Astrocyte (in vitro differentiated cells and primary cell): ENCODE measurements at regions not wholly inside any gene's neighbourhood (a gene's known extent, or its start where the extent isn't known, plus 50 kb on each side); places are given as distances from the start of the nearest gene placed in this dataset.

Experiments used
- DNase-seq: peaks from one replicate; pipeline ENCODE4 v3.0.0-alpha.2; 2010; ENCODE audit warnings: low read depth
- FAIRE-seq: peaks from 2 replicates; lab custom pipeline; 2011; peaks lifted over from hg19 to GRCh38; lab: Jason Lieb, UNC
- H2AFZ ChIP-seq: 2 replicates; pipeline ENCODE4 v1.6.0; 2012; ENCODE audit warnings: low read depth, low read length, inconsistent platforms
- H3K27ac ChIP-seq: 2 replicates; pipeline ENCODE4 v1.5.1; 2011; ENCODE audit warnings: low read depth, low read length, inconsistent platforms
- H3K27me3 ChIP-seq: 2 replicates; pipeline ENCODE4 v1.6.0; 2011; ENCODE audit warnings: low read length, inconsistent platforms; ENCODE audit not compliant: insufficient read depth
- H3K36me3 ChIP-seq: 2 replicates; pipeline ENCODE4 v1.5.1; 2011; ENCODE audit warnings: low read length, inconsistent platforms; ENCODE audit not compliant: insufficient read depth
- H3K4me1 ChIP-seq: 2 replicates; pipeline ENCODE4 v1.5.1; 2011; ENCODE audit warnings: low read length, inconsistent platforms; ENCODE audit not compliant: insufficient read depth
- H3K4me2 ChIP-seq: 2 replicates; pipeline ENCODE4 v1.6.0; 2012; ENCODE audit warnings: low read length, inconsistent platforms
- H3K4me3 ChIP-seq: 2 replicates; pipeline ENCODE4 v1.5.1; 2011; ENCODE audit warnings: low read depth, mild to moderate bottlenecking, low read length, inconsistent platforms; ENCODE audit not compliant: insufficient read depth
- H3K79me2 ChIP-seq: 2 replicates; pipeline ENCODE4 v1.6.0; 2012; ENCODE audit warnings: mild to moderate bottlenecking, low read length, inconsistent platforms; ENCODE audit not compliant: insufficient read depth
- H3K9ac ChIP-seq: 2 replicates; pipeline ENCODE4 v1.6.0; 2012; ENCODE audit warnings: mild to moderate bottlenecking, low read length, inconsistent platforms
- H3K9me3 ChIP-seq: 2 replicates; pipeline ENCODE4 v1.5.1; 2012; ENCODE audit warnings: low read depth, mild to moderate bottlenecking, low read length, inconsistent platforms; ENCODE audit not compliant: insufficient read depth
- H4K20me1 ChIP-seq: 2 replicates; pipeline ENCODE4 v1.6.0; 2012; ENCODE audit warnings: low read length, inconsistent platforms; ENCODE audit not compliant: insufficient read depth
- H3K27ac Mint-ChIP-seq: one replicate; pipeline ENCODE4 v1.8.0; 2021; ENCODE audit warnings: mild to moderate bottlenecking, mixed read lengths; ENCODE audit not compliant: unreplicated experiment
- H3K27me3 Mint-ChIP-seq: one replicate; pipeline ENCODE4 v1.8.0; 2021; ENCODE audit warnings: low read depth, mixed read lengths; ENCODE audit not compliant: unreplicated experiment
- H3K36me3 Mint-ChIP-seq: one replicate; pipeline ENCODE4 v1.8.0; 2021; ENCODE audit warnings: low read depth, mixed read lengths; ENCODE audit not compliant: unreplicated experiment
- H3K4me1 Mint-ChIP-seq: one replicate; pipeline ENCODE4 v1.8.0; 2021; ENCODE audit warnings: low read depth, mixed read lengths; ENCODE audit not compliant: unreplicated experiment
- H3K4me3 Mint-ChIP-seq: one replicate; pipeline ENCODE4 v1.8.0; 2021; ENCODE audit warnings: mild to moderate bottlenecking, moderate library complexity, mixed read lengths; ENCODE audit not compliant: unreplicated experiment
- H3K9me3 Mint-ChIP-seq: one replicate; pipeline ENCODE4 v1.8.0; 2021; ENCODE audit warnings: mild to moderate bottlenecking, mixed read lengths; ENCODE audit not compliant: unreplicated experiment
- CTCF ChIP-seq: IDR thresholded peaks from 2 replicates; pipeline ENCODE4 v1.5.1; 2011; ENCODE audit warnings: low read depth, mild to moderate bottlenecking, inconsistent platforms, low read length, moderate library complexity; ENCODE audit not compliant: insufficient read depth
- EZH2 ChIP-seq: IDR thresholded peaks from 2 replicates; pipeline ENCODE4 v1.6.1; 2012; ENCODE audit warnings: mild to moderate bottlenecking, low read length, inconsistent platforms; ENCODE audit not compliant: insufficient read depth

DNA sequence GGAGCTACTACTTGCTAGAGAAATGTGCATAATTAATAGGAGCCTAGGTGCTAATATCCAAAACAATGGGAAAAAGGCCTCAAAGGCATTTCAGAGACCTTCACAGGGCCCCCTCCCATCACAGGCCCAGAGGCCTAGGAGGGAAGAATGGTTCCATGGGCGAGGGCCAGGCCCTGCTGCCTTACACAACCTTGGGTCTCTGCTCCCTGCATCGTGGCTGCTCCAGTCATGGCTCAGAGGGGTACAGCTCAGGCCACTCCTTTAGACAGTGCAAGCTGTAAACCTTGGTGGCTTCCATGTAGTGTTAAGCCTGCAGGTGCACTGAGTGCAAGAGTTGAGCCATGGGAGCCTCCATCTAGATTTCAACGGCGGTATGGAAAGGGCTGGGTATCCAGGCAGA, 429.2 kb downstream of the FIGN start:
- no peak overlapping the region for H3K9ac ChIP-seq
- H3K36me3 ChIP-seq: no peaks in the 10 kb centered on the region
- no peaks in the 10 kb centered on the region for H3K9me3 ChIP-seq
- Mint-ChIP-seq H3K27ac (no peak overlapping the region), H3K36me3 (peaks cover 2% of the 10 kb centered on the region), H3K27me3 (no peaks in the 10 kb centered on the region), H3K4me1 (no peaks in the 10 kb centered on the region), H3K4me3 (no peak overlapping the region), H3K9me3 (peaks cover 7% of the 10 kb centered on the region)
- DNase-seq (no peak), FAIRE-seq (no peak)
- no peaks in the 10 kb centered on the region for H3K27me3 ChIP-seq
- TF ChIP-seq EZH2 (no peak), CTCF (no peak)
- H4K20me1 ChIP-seq: no peaks in the 10 kb centered on the region
- no peaks in the 10 kb centered on the region for H3K79me2 ChIP-seq
- H2AFZ ChIP-seq: no peak overlapping the region
- no peak overlapping the region for H3K4me2 ChIP-seq
- no peak overlapping the region for H3K4me3 ChIP-seq
- no peaks in the 10 kb centered on the region for H3K4me1 ChIP-seq
- no peak overlapping the region for H3K27ac ChIP-seq

DNA sequence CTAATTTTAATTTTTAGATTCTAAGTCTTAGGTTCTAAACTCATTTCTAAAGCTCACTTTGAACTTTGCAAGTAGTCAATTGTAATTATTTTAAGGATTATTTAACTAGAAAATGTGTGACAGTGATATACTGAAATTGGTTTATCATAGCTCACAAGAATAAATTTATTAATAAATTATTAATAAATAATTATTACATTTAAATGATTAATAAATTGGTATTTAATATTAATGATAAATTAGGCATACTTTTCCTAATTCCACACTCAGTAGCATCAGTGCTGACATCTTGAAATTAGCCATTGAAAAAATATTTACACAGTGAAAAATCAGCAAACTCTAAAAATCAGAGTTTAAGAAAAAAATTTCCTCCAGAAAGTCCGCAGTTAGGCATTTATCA, 433.7 kb downstream of the FIGN start:
- Histone ChIP-seq H3K36me3 (no peaks in the 10 kb centered on the region), H3K4me1 (no peaks in the 10 kb centered on the region), H3K79me2 (no peaks in the 10 kb centered on the region), H3K4me2 (no peak overlapping the region), H3K9ac (no peak overlapping the region), H4K20me1 (no peaks in the 10 kb centered on the region), H3K27me3 (no peaks in the 10 kb centered on the region), H3K4me3 (no peak overlapping the region), H2AFZ (no peak overlapping the region), H3K9me3 (no peaks in the 10 kb centered on the region), H3K27ac (no peak overlapping the region)
- no peaks in the 10 kb centered on the region for H3K27me3 Mint-ChIP-seq
- FAIRE-seq: no peak
- H3K4me1 Mint-ChIP-seq: no peaks in the 10 kb centered on the region
- peaks cover 3% of the 10 kb centered on the region for H3K9me3 Mint-ChIP-seq
- no peak overlapping the region for H3K4me3 Mint-ChIP-seq
- H3K27ac Mint-ChIP-seq: no peak overlapping the region
- no peak for DNase-seq
- H3K36me3 Mint-ChIP-seq: no peaks in the 10 kb centered on the region
- TF ChIP-seq EZH2 (no peak), CTCF (no peak)

DNA sequence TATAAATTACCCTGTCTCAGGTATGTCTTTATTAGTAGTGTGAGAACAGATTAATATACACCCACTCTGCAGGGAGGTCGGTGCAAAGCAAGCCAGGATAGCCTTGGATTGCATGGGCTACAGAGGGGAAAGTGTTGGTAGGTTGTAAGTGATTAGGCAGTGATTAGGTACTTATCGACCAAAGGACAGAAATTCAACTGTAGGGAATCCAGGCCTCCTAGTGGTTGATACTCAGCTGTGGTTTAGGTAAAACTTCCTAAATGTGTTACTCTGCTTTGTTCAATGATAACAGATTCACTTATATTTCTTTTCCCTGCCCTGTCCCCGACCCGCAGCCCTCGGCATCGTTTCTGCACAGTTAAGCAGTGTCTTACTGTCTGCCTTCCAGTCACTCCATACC, 444.0 kb downstream of the FIGN start:
- no peaks in the 10 kb centered on the region for H3K27me3 ChIP-seq
- H3K9ac ChIP-seq: no peak overlapping the region
- H3K27ac ChIP-seq: no peak overlapping the region
- Mint-ChIP-seq H3K4me1 (no peaks in the 10 kb centered on the region), H3K27ac (no peak overlapping the region), H3K9me3 (no peaks in the 10 kb centered on the region), H3K36me3 (no peaks in the 10 kb centered on the region), H3K27me3 (no peaks in the 10 kb centered on the region), H3K4me3 (no peak overlapping the region)
- FAIRE-seq: no peak
- H3K4me2 ChIP-seq: no peak overlapping the region
- H3K79me2 ChIP-seq: no peaks in the 10 kb centered on the region
- H3K9me3 ChIP-seq: no peaks in the 10 kb centered on the region
- H3K36me3 ChIP-seq: no peaks in the 10 kb centered on the region
- TF ChIP-seq EZH2: no peak
- TF ChIP-seq CTCF: no peak
- no peak overlapping the region for H2AFZ ChIP-seq
- H3K4me3 ChIP-seq: no peak overlapping the region
- DNase-seq: no peak
- no peaks in the 10 kb centered on the region for H4K20me1 ChIP-seq
- no peaks in the 10 kb centered on the region for H3K4me1 ChIP-seq
